ENCODE measurements at regions not wholly inside any gene's neighbourhood (a gene's known extent, or its start where the extent isn't known, plus 50 kb on each side); places are given as distances from the start of the nearest gene placed in this dataset.
"Not testable (repeated sequence)": the region's sequence is repeated elsewhere in the genome, so short reads cannot be mapped to it uniquely, and the experiment has no call there.

GRCh38 chr13:70747262-70747661 is 639.0 kb upstream of the KLHL1 start:
- Mint-ChIP-seq H3K27ac (no peak overlapping the region), H3K4me1 (no peaks in the 10 kb centered on the region), H3K36me3 (ENCODE audit: insufficient read depth in 1 of 3, low read depth in 3 of 3) (no peaks in the 10 kb centered on the region), H3K27me3 (ENCODE audit: low read depth) (no peaks in the 10 kb centered on the region; the same call in 1 of the 2 replicates), H3K4me3 (no peak overlapping the region), H3K9me3 (no peaks in the 10 kb centered on the region)
- Histone ChIP-seq H3K56ac (ENCODE audit: insufficient read length, low read depth, low read length) (no peak overlapping the region), H4K91ac (ENCODE audit: insufficient read length, low read depth, low read length) (no peak overlapping the region), H3K14ac (ENCODE audit: insufficient read depth, low read length) (no peak overlapping the region), H3K79me1 (ENCODE audit: insufficient read depth, low read depth, low read length, poor library complexity, severe bottlenecking) (no peaks in the 10 kb centered on the region), H4K8ac (replicated peaks; ENCODE audit: insufficient read length, low read depth, low read length) (no peak overlapping the region), H2BK120ac (ENCODE audit: low read depth, low read length, poor library complexity, severe bottlenecking) (no peak overlapping the region), H3K23me2 (ENCODE audit: insufficient read length, low read depth, low read length, poor library complexity, severe bottlenecking) (no peaks in the 10 kb centered on the region), H2AFZ (ENCODE audit: low read length) (no peak overlapping the region), H3K4ac (ENCODE audit: low read depth, low read length) (no peak overlapping the region), H3K4me1 (ENCODE audit: insufficient read depth, low read length) (no peaks in the 10 kb centered on the region), H2BK15ac (ENCODE audit: low read depth, low read length) (no peak overlapping the region), H3T11ph (ENCODE audit: low read length) (no peak overlapping the region), H3K9ac (ENCODE audit: extremely low read depth, insufficient read length, low read length) (no peak overlapping the region), H3K27ac (ENCODE audit: insufficient read length, low read depth, low read length) (no peak overlapping the region), H2BK12ac (ENCODE audit: insufficient read length, low read depth, low read length) (no peak overlapping the region), H3K18ac (ENCODE audit: insufficient read length, low read depth, low read length) (no peak overlapping the region), H3K9me3 (ENCODE audit: control insufficient read depth, low read depth, low read length) (no peaks in the 10 kb centered on the region), H3K27me3 (ENCODE audit: insufficient read depth, low read length) (no peaks in the 10 kb centered on the region), H2BK20ac (ENCODE audit: low read depth, low read length, poor library complexity, severe bottlenecking) (no peak overlapping the region), H3K79me2 (ENCODE audit: insufficient read depth, low read length) (no peaks in the 10 kb centered on the region), H3K4me2 (ENCODE audit: insufficient read depth, insufficient read length, low read length) (no peak overlapping the region), H4K5ac (ENCODE audit: insufficient read length, low read depth, low read length) (no peak overlapping the region), H3K23ac (ENCODE audit: insufficient read length, low read depth, low read length) (no peak overlapping the region), H4K20me1 (ENCODE audit: control insufficient read depth, insufficient read depth, insufficient read length) (no peaks in the 10 kb centered on the region), H2AK5ac (ENCODE audit: insufficient read length, low read length) (no peak overlapping the region), H2BK5ac (ENCODE audit: insufficient read length, low read length) (no peak overlapping the region)
- no peak for TF ChIP-seq CTCF (conservative IDR thresholded peaks at IDR 0.05)
- DNase-seq: no peak

GRCh38 chr13:70746469-70746868 is 638.2 kb upstream of the KLHL1 start:
- H2BK20ac ChIP-seq (ENCODE audit: low read depth, low read length, poor library complexity, severe bottlenecking); H3K23ac ChIP-seq (ENCODE audit: insufficient read length, low read depth, low read length); H4K8ac ChIP-seq (replicated peaks; ENCODE audit: insufficient read length, low read depth, low read length); H3K4me1 ChIP-seq (ENCODE audit: insufficient read depth, low read length); H3K4me1 Mint-ChIP-seq; H3K4me2 ChIP-seq (ENCODE audit: insufficient read depth, insufficient read length, low read length); H3K23me2 ChIP-seq (ENCODE audit: insufficient read length, low read depth, low read length, poor library complexity, severe bottlenecking); H3K27ac Mint-ChIP-seq; DNase-seq; H3K9ac ChIP-seq (ENCODE audit: extremely low read depth, insufficient read length, low read length); H3K14ac ChIP-seq (ENCODE audit: insufficient read depth, low read length); H3K79me2 ChIP-seq (ENCODE audit: insufficient read depth, low read length); H4K91ac ChIP-seq (ENCODE audit: insufficient read length, low read depth, low read length); H3K4ac ChIP-seq (ENCODE audit: low read depth, low read length); H3K27me3 Mint-ChIP-seq (ENCODE audit: low read depth); H3K56ac ChIP-seq (ENCODE audit: insufficient read length, low read depth, low read length); H3T11ph ChIP-seq (ENCODE audit: low read length); H3K27me3 ChIP-seq (ENCODE audit: insufficient read depth, low read length); H2BK5ac ChIP-seq (ENCODE audit: insufficient read length, low read length); H3K18ac ChIP-seq (ENCODE audit: insufficient read length, low read depth, low read length); H3K4me3 Mint-ChIP-seq; H2BK15ac ChIP-seq (ENCODE audit: low read depth, low read length); H4K5ac ChIP-seq (ENCODE audit: insufficient read length, low read depth, low read length); H2BK120ac ChIP-seq (ENCODE audit: low read depth, low read length, poor library complexity, severe bottlenecking); H2AFZ ChIP-seq (ENCODE audit: low read length); H3K79me1 ChIP-seq (ENCODE audit: insufficient read depth, low read depth, low read length, poor library complexity, severe bottlenecking); H4K20me1 ChIP-seq (ENCODE audit: control insufficient read depth, insufficient read depth, insufficient read length); H3K36me3 Mint-ChIP-seq (ENCODE audit: insufficient read depth in 1 of 3, low read depth in 3 of 3); H2AK5ac ChIP-seq (ENCODE audit: insufficient read length, low read length); H3K9me3 Mint-ChIP-seq; H3K9me3 ChIP-seq (ENCODE audit: control insufficient read depth, low read depth, low read length); H3K27ac ChIP-seq (ENCODE audit: insufficient read length, low read depth, low read length); H2BK12ac ChIP-seq (ENCODE audit: insufficient read length, low read depth, low read length): not testable (repeated sequence)
- WGBS (ENCODE audit: extremely low coverage, insufficient read length, low lambda C conversion rate): no CpG with 5 or more reads among the region's 6 CpGs
